T-helper 2 cell treated with Interferon-gamma antibody and Interleukin-4, amounts not matched to agents 5 μg/mL and 100 μg/mL, for 36 hours (primary cell): ENCODE measurements at regions not wholly inside any gene's neighbourhood (a gene's known extent, or its start where the extent isn't known, plus 50 kb on each side); places are given as distances from the start of the nearest gene placed in this dataset.

Experiments
- DNase-seq: peaks from one replicate; pipeline ENCODE4 v3.0.0; 2021; ENCODE audit warnings: low spot score
- H3K27ac Mint-ChIP-seq: one replicate; pipeline ENCODE4 v1.8.0; 2021; ENCODE audit warnings: mild to moderate bottlenecking, mixed read lengths
- H3K27me3 Mint-ChIP-seq: one replicate; pipeline ENCODE4 v1.8.0; 2021; ENCODE audit warnings: low read depth, mixed read lengths
- H3K36me3 Mint-ChIP-seq: one replicate; pipeline ENCODE4 v1.8.0; 2021; ENCODE audit warnings: low read depth, mixed read lengths
- H3K4me1 Mint-ChIP-seq: one replicate; pipeline ENCODE4 v1.8.0; 2021; ENCODE audit warnings: low read depth, mixed read lengths
- H3K4me3 Mint-ChIP-seq: one replicate; pipeline ENCODE4 v1.8.0; 2022; ENCODE audit warnings: mild to moderate bottlenecking, moderate library complexity, mixed read lengths
- H3K9me3 Mint-ChIP-seq: one replicate; pipeline ENCODE4 v1.8.0; 2021; ENCODE audit warnings: mixed read lengths

DNA sequence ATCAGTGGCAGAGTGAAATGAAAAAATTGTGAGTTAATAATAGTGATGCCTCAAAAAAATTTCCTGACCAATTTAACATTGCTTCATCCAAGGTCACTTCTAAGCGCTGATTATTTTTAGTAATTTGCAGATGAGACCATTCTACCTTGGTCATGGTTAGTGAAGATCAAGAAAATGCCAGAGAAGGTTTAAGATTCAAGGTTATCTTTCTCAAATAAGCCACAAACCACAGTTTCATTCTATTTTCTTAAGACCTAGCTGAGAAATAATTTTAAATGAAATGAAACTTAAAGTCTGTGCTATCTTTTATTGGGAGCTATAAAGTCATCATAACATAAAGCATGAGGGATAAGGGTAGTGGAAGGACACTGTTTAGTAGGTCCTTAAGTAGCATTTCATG is 353.9 kb upstream of the NAALADL2 start:
- H3K27me3 Mint-ChIP-seq: no peaks in the 10 kb centered on the region
- no peaks in the 10 kb centered on the region for H3K36me3 Mint-ChIP-seq
- no peak overlapping the region for H3K4me3 Mint-ChIP-seq
- no peaks in the 10 kb centered on the region for H3K9me3 Mint-ChIP-seq
- DNase-seq: no peak
- H3K27ac Mint-ChIP-seq: no peak overlapping the region
- no peaks in the 10 kb centered on the region for H3K4me1 Mint-ChIP-seq

- no peak for DNase-seq
- Mint-ChIP-seq H3K27ac (no peak overlapping the region), H3K9me3 (no peaks in the 10 kb centered on the region), H3K4me1 (no peaks in the 10 kb centered on the region), H3K27me3 (no peaks in the 10 kb centered on the region), H3K4me3 (no peak overlapping the region), H3K36me3 (no peaks in the 10 kb centered on the region)
Observed at GRCh38 chr3:174524203-174524602, 334.9 kb upstream of the NAALADL2 start.

DNA sequence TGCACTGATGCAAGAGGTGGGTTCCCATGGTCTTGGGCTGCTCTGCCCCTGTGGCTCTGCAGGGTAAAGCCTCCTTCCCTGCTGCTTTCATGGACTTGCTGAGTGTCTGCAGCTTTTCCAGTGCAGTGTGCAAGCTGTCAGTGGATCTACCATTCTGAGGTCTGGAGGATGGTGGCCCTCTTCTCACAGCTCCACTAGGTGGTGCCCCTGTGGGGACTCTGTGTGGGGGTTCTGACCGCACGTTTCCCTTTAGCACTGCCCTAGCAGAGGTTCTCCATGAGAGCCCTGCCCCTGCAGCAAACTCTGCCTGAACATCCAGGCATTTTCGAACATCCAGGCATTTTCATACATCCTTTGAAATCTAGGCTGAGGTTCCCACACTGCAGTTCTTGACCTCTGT is 329.8 kb upstream of the NAALADL2 start:
- no peaks in the 10 kb centered on the region for H3K27me3 Mint-ChIP-seq
- no peaks in the 10 kb centered on the region for H3K4me1 Mint-ChIP-seq
- no peaks in the 10 kb centered on the region for H3K9me3 Mint-ChIP-seq
- no peak overlapping the region for H3K4me3 Mint-ChIP-seq
- no peak for DNase-seq
- no peaks in the 10 kb centered on the region for H3K36me3 Mint-ChIP-seq
- H3K27ac Mint-ChIP-seq: no peak overlapping the region

DNA sequence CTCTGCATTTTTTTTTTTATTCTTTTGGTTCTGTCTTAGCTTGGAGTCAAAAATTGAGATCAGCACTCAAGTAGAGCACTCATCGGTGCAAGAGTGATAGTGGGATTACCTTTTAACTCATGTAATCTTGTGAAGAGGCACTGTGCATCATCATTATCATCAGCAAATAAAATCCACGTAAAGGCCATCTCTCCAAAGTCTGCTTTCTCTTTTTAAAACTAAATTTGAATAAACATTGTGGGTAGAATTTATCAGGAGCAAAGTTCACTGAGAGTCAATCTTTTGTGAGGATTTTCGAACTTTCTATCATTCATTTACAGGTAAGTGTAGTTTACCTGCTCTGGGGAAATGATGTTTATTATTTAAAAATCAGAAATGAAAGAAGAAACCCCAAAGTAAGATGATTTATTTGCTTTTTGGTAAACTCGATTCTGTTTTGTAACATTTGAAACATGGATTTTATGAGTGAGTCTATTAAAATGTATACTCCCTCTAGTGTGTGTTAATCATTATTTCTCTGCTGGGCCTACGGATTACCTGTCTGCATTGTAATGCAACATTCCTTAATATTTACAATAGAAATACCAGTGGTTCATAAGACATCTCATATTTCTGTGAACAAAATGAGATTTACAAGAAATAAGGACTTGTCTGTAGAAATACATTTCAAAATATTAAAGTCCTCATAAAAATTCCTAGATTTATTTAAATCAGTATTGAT is 327.7 kb upstream of the NAALADL2 start:
- Mint-ChIP-seq H3K27ac (no peak overlapping the region), H3K9me3 (no peaks in the 10 kb centered on the region), H3K4me3 (no peak overlapping the region), H3K4me1 (no peaks in the 10 kb centered on the region), H3K27me3 (no peaks in the 10 kb centered on the region), H3K36me3 (no peaks in the 10 kb centered on the region)
- no peak for DNase-seq

GRCh38 chr3:174532216-174532615 is 326.9 kb upstream of the NAALADL2 start:
- Mint-ChIP-seq H3K9me3 (no peaks in the 10 kb centered on the region), H3K36me3 (no peaks in the 10 kb centered on the region), H3K4me3 (no peak overlapping the region), H3K27ac (no peak overlapping the region), H3K27me3 (no peaks in the 10 kb centered on the region), H3K4me1 (no peaks in the 10 kb centered on the region)
- DNase-seq: no peak

GRCh38 chr3:174532776-174533175 is 326.4 kb upstream of the NAALADL2 start:
- no peaks in the 10 kb centered on the region for H3K4me1 Mint-ChIP-seq
- H3K4me3 Mint-ChIP-seq: no peak overlapping the region
- no peaks in the 10 kb centered on the region for H3K36me3 Mint-ChIP-seq
- no peak overlapping the region for H3K27ac Mint-ChIP-seq
- H3K27me3 Mint-ChIP-seq: no peaks in the 10 kb centered on the region
- H3K9me3 Mint-ChIP-seq: no peaks in the 10 kb centered on the region
- no peak for DNase-seq

DNA sequence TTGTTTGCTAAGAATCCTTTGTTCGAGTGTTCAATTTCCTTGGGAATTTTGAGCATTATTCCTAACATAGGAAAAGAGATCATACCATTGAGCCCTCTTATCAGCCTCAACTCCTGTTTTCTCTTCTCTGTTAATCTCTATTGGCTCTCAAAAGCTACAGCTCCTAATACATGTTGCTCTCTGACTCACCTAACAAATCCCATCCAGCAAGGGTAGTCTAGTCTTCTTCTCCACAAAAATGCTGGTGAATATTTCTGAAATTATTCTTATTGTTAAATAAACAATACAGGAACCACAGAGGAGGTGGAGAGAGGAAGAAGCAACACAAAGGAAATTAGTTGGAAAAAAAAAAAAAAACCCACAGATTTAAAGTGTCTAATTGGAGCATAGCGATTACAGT is 325.8 kb upstream of the NAALADL2 start:
- no peak for DNase-seq
- Mint-ChIP-seq H3K9me3 (no peaks in the 10 kb centered on the region), H3K27me3 (no peaks in the 10 kb centered on the region), H3K4me1 (no peaks in the 10 kb centered on the region), H3K4me3 (no peak overlapping the region), H3K36me3 (no peaks in the 10 kb centered on the region), H3K27ac (no peak overlapping the region)

GRCh38 chr3:174536319-174536718 is 322.8 kb upstream of the NAALADL2 start:
- Mint-ChIP-seq H3K4me1 (no peaks in the 10 kb centered on the region), H3K9me3 (no peaks in the 10 kb centered on the region), H3K27ac (no peak overlapping the region), H3K27me3 (no peaks in the 10 kb centered on the region), H3K36me3 (no peaks in the 10 kb centered on the region), H3K4me3 (no peak overlapping the region)
- no peak for DNase-seq

DNA sequence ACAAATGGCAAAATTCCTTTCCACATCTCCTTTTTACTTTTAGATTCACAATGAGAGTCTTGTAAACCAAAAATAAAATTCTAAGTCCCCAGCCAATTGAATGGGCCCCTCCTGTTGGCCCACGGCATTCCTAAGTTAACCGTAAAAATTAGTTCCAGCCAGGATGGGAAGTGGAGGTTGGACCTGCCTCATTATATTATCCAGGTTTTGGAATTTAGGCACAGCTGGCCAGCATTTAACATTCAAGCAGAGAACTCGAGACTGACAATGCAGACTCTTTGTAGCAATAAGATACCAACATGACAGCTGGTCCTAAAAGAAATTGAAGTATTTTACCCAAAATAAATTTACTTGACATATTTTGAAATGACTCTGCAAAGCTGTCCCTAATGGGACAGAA is 321.0 kb upstream of the NAALADL2 start:
- Mint-ChIP-seq H3K27me3 (no peaks in the 10 kb centered on the region), H3K36me3 (no peaks in the 10 kb centered on the region), H3K4me3 (no peak overlapping the region), H3K27ac (no peak overlapping the region), H3K9me3 (no peaks in the 10 kb centered on the region), H3K4me1 (no peaks in the 10 kb centered on the region)
- DNase-seq: no peak

DNA sequence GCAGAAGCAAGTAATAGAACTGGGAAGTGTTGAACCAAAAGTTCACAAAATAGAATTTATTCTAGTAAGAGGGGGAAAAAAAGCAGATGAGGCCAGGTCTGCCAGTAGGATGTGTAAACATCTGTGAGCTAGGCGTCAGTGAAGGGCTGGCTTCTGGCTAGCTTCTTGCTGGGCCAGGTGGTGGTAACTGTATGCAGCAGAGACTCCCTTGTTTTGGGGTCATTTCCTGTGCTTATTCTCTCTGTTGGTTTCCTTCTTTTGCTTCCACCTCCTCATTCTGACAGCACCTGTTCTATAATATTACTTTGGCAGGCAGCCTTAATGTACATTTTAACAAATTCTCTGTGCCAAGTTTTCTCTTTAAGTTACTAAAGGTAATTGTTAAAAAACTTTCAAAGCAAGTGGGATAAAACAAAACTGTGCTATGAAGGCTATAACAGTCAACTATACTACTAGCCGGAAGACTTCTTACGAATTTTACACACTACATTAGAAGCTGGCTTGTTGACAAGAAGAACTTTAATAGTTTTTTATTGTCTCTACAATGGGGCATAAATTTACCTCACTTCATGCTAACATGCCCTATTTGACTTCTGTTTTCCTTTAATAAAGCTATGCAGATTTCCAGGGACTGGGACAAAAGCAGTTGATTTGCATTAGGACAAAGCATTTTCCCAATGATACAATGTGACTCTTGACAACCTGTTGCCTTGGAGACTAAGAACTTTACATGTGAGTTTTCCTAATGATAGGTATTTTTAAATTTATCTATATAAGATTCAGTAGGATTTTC is 318.8 kb upstream of the NAALADL2 start:
- Mint-ChIP-seq H3K4me3 (no peak overlapping the region), H3K36me3 (no peaks in the 10 kb centered on the region), H3K27me3 (no peaks in the 10 kb centered on the region), H3K4me1 (no peaks in the 10 kb centered on the region), H3K9me3 (no peaks in the 10 kb centered on the region), H3K27ac (no peak overlapping the region)
- no peak for DNase-seq

DNA sequence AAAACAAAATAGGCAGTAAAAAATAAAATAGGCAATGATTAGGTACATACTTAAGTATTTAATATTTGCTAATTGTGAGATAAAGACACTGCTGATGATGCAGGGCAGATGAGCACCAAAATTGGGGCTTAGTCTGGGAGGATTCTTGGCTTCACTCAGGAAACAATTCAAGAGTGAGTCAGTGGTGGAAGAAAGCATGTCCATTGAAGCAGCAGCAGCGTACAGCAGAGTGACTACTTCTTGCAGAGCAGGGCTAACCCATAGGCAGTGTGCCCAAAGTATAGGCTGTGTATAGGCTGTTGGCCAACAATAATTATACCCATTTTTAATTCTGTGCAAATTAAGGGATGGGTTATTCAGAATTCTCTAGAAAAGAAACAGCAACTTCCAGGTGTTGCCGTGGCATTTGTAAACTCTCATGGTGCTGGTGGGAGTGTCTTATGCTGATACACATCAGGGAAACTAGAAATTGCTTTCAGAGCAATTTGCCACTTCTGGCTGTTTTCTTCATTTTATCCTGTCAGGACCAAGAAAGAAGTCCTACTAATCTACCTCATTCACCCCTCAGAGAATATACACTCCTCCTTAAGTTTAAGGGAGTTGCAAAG is 317.3 kb upstream of the NAALADL2 start:
- Mint-ChIP-seq H3K36me3 (no peaks in the 10 kb centered on the region), H3K27ac (no peak overlapping the region), H3K4me1 (no peaks in the 10 kb centered on the region), H3K27me3 (no peaks in the 10 kb centered on the region), H3K4me3 (no peak overlapping the region), H3K9me3 (no peaks in the 10 kb centered on the region)
- no peak for DNase-seq

DNA sequence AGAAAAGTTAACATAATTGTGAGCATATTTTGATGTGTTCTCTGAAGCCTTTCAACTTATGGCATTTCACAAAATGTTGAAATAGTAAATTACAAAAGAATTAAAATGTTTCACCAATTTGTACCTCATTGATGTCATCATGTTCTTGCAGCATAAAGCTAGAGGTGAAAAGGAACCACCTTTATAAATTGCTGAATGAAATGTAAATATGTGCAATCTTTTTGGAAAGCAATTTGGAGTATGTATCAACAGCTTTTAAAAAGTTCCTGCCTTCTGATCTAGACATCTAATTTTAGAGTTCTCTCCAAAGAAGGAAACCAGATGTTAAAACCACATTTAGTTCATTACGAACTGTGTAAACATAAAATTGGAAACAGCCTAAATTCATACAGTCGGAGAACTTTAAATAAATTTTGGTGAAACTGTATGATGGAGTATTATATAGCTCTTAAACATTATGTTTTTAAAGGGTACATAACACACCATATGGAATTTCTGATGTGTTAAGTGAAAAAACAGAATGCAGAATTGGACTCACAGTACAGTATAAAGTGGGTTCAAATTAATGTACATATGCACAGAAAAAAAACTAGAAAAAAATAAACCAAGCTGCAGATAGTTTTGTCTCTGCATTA is 311.2 kb upstream of the NAALADL2 start:
- Mint-ChIP-seq H3K27ac (no peak overlapping the region), H3K4me1 (no peaks in the 10 kb centered on the region), H3K36me3 (no peaks in the 10 kb centered on the region), H3K4me3 (no peak overlapping the region), H3K9me3 (no peaks in the 10 kb centered on the region), H3K27me3 (no peaks in the 10 kb centered on the region)
- DNase-seq: no peak

DNA sequence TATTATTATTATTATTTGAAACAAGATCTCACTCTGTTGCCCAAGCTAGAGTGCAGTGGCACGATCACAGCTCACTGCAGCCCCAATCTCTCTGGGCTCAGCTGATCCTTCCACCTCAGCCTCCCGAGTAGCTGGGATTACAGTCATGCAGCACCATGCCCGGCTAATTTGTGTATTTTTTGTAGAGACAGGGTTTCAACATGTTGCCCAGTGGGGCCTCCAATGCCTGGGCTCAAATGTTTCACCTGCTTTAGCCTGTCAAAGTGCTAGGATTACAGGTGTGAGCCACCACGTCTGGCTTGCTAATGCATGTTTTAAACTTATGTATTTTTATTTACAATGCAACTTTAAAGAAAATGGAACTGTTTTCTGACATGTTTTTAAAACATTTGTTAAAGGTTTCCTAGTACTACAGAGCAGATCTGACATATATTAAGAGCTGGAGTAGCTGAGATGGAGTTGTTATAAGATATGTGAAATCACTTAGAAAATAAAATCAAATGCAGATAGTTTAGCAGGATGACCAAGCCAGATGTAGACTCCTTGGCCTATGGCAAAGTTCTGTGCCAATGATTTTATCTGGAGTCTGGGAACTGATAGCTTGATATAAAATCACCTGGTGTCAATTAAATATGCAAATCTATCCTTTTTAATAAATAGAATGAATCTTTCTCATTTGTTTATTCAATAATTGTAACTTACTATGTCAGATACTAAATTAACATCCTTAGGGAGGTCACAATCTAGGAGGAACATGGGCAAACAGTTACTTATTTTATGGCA is 310.1 kb upstream of the NAALADL2 start:
- Mint-ChIP-seq H3K27me3 (no peaks in the 10 kb centered on the region), H3K36me3 (no peaks in the 10 kb centered on the region), H3K9me3 (no peaks in the 10 kb centered on the region), H3K4me1 (no peaks in the 10 kb centered on the region), H3K4me3 (no peak overlapping the region), H3K27ac (no peak overlapping the region)
- no peak for DNase-seq
